ENCODE measurements at regions not wholly inside any gene's neighbourhood (a gene's known extent, or its start where the extent isn't known, plus 50 kb on each side); places are given as distances from the start of the nearest gene placed in this dataset.

GRCh38 chr7:41517771-41518170, 185.1 kb downstream of the INHBA start:
- no peak for DNase-seq

GRCh38 chr7:41508755-41509154, 194.1 kb downstream of the INHBA start:
- no peak for DNase-seq

GRCh38 chr7:41507686-41508268, 195.1 kb downstream of the INHBA start:
- no peak for DNase-seq

- DNase-seq: no peak
Measured at GRCh38 chr7:41504214-41504980, 198.5 kb downstream of the INHBA start.

- no peak for DNase-seq
Measured at GRCh38 chr7:41503438-41503837, 199.5 kb downstream of the INHBA start.

GRCh38 chr7:41501466-41501865, 201.4 kb downstream of the INHBA start:
- no peak for DNase-seq

- DNase-seq: no peak
Measured at GRCh38 chr7:41501006-41501405, 201.9 kb downstream of the INHBA start.

GRCh38 chr7:41492603-41493002, 210.3 kb downstream of the INHBA start:
- DNase-seq: no peak

- DNase-seq: peak; percentile 37
Measured at GRCh38 chr7:41491883-41492471, 210.9 kb downstream of the INHBA start.

- no peak for DNase-seq
Measured at GRCh38 chr7:41491308-41491707, 211.6 kb downstream of the INHBA start.

GRCh38 chr7:41489885-41490284, 213.0 kb downstream of the INHBA start:
- DNase-seq: no peak

GRCh38 chr7:41487229-41487940, 215.5 kb downstream of the INHBA start:
- DNase-seq: no peak

- no peak for DNase-seq
Measured at GRCh38 chr7:41481353-41481752, 221.5 kb downstream of the INHBA start.

- no peak for DNase-seq
Measured at GRCh38 chr7:41478187-41478586, 224.7 kb downstream of the INHBA start.

- DNase-seq: no peak
Measured at GRCh38 chr7:41476460-41476803, 226.5 kb downstream of the INHBA start.

GRCh38 chr7:41475801-41476459, 227.0 kb downstream of the INHBA start:
- peak; percentile 11 for DNase-seq

- no peak for DNase-seq
Measured at GRCh38 chr7:41472427-41473125, 230.3 kb downstream of the INHBA start.

- DNase-seq: no peak
Measured at GRCh38 chr7:41470081-41470480, 232.8 kb downstream of the INHBA start.

GRCh38 chr7:41467596-41467995, 235.3 kb downstream of the INHBA start:
- no peak for DNase-seq

- DNase-seq: no peak
Measured at GRCh38 chr7:41466760-41467384, 236.0 kb downstream of the INHBA start.

- no peak for DNase-seq
Measured at GRCh38 chr7:41465571-41465970, 237.3 kb downstream of the INHBA start.
